ENCODE measurements at regions not wholly inside any gene's neighbourhood (a gene's known extent, or its start where the extent isn't known, plus 50 kb on each side); places are given as distances from the start of the nearest gene placed in this dataset.
"Not testable (repeated sequence)": the region's sequence is repeated elsewhere in the genome, so short reads cannot be mapped to it uniquely, and the experiment has no call there.

- no peak for DNase-seq (ENCODE audit: low read depth)
Observed at GRCh38 chr10:4154191-4154715, 369.2 kb upstream of the KLF6 start.

- no peak for DNase-seq (ENCODE audit: low read depth)
Observed at GRCh38 chr10:4151466-4151865, 366.5 kb upstream of the KLF6 start.

- DNase-seq (ENCODE audit: low read depth), result no peak
Observed at GRCh38 chr10:4150676-4151075, 365.7 kb upstream of the KLF6 start.

- not testable (repeated sequence) for DNase-seq (ENCODE audit: low read depth)
Observed at GRCh38 chr10:4149460-4149859, 364.5 kb upstream of the KLF6 start.

GRCh38 chr10:4147245-4147644 lies 362.2 kb upstream of the KLF6 start:
- DNase-seq (ENCODE audit: low read depth), result no peak

GRCh38 chr10:4144817-4145216 lies 359.8 kb upstream of the KLF6 start:
- no peak for DNase-seq (ENCODE audit: low read depth)

GRCh38 chr10:4141471-4141870 lies 356.5 kb upstream of the KLF6 start:
- DNase-seq (ENCODE audit: low read depth), result no peak

GRCh38 chr10:4138146-4138721 lies 353.2 kb upstream of the KLF6 start:
- DNase-seq (ENCODE audit: low read depth), result no peak

- DNase-seq (ENCODE audit: low read depth), result no peak
Observed at GRCh38 chr10:4137299-4137698, 352.3 kb upstream of the KLF6 start.

GRCh38 chr10:4136121-4136520 lies 351.1 kb upstream of the KLF6 start:
- no peak for DNase-seq (ENCODE audit: low read depth)

- no peak for DNase-seq (ENCODE audit: low read depth)
Observed at GRCh38 chr10:4132216-4132556, 347.2 kb upstream of the KLF6 start.

- no peak for DNase-seq (ENCODE audit: low read depth)
Observed at GRCh38 chr10:4131407-4132215, 346.6 kb upstream of the KLF6 start.

GRCh38 chr10:4130685-4131084 lies 345.7 kb upstream of the KLF6 start:
- no peak for DNase-seq (ENCODE audit: low read depth)

GRCh38 chr10:4129866-4130477 lies 345.0 kb upstream of the KLF6 start:
- no peak for DNase-seq (ENCODE audit: low read depth)

GRCh38 chr10:4127518-4128315 lies 342.7 kb upstream of the KLF6 start:
- DNase-seq (ENCODE audit: low read depth), result no peak

- no peak for DNase-seq (ENCODE audit: low read depth)
Observed at GRCh38 chr10:4125776-4126175, 340.8 kb upstream of the KLF6 start.

- no peak for DNase-seq (ENCODE audit: low read depth)
Observed at GRCh38 chr10:4121502-4122380, 336.7 kb upstream of the KLF6 start.

- DNase-seq (ENCODE audit: low read depth), result no peak
Observed at GRCh38 chr10:4120096-4120853, 335.3 kb upstream of the KLF6 start.

GRCh38 chr10:4119107-4119506 lies 334.1 kb upstream of the KLF6 start:
- no peak for DNase-seq (ENCODE audit: low read depth)

- no peak for DNase-seq (ENCODE audit: low read depth)
Observed at GRCh38 chr10:4117604-4118003, 332.6 kb upstream of the KLF6 start.

GRCh38 chr10:4111643-4112042 lies 326.6 kb upstream of the KLF6 start:
- DNase-seq (ENCODE audit: low read depth), result no peak

Measured in activated T-cell treated with anti-CD3 and anti-CD28 coated beads for 48 hours (primary cell).